Activated CD8-positive, alpha-beta T cell treated with anti-CD3 and anti-CD28 coated beads for 36 hours (primary cell): ENCODE measurements at regions not wholly inside any gene's neighbourhood (a gene's known extent, or its start where the extent isn't known, plus 50 kb on each side); places are given as distances from the start of the nearest gene placed in this dataset.

Experiments used
- ATAC-seq: fragments of 200-7000 bp; cut with Tn5 transposase; one replicate; pipeline ENCODE4 v1.10.0; 2021; ENCODE audit warnings: mild to moderate bottlenecking, moderate library complexity
- CTCF ChIA-PET: fragments of 350-600 bp; sonication (Branson Sonifier 250); formaldehyde crosslinking; loops from one replicate; lab custom pipeline; 2021; ENCODE audit warnings: antibody characterized with exemption; lab: Charles Lee
- POLR2A ChIA-PET: fragments of 350-600 bp; sonication (Branson Sonifier 250); formaldehyde crosslinking; loops from one replicate; lab custom pipeline; 2021; ENCODE audit warnings: antibody characterized with exemption; lab: Charles Lee
- DNase-seq: peaks from one replicate; pipeline ENCODE4 v3.0.0-alpha.2; 2020
- H3K27ac Mint-ChIP-seq: one replicate; pipeline ENCODE4 v1.8.0; 2021; ENCODE audit warnings: mild to moderate bottlenecking, mixed read lengths
- H3K27me3 Mint-ChIP-seq: one replicate; pipeline ENCODE4 v1.8.0; 2021; ENCODE audit warnings: mixed read lengths
- H3K36me3 Mint-ChIP-seq: one replicate; pipeline ENCODE4 v1.8.0; 2021; ENCODE audit warnings: low read depth, mixed read lengths
- H3K4me1 Mint-ChIP-seq: one replicate; pipeline ENCODE4 v1.8.0; 2021; ENCODE audit warnings: low read depth, mixed read lengths
- H3K4me3 Mint-ChIP-seq: one replicate; pipeline ENCODE4 v1.8.0; 2021; ENCODE audit warnings: mild to moderate bottlenecking, moderate library complexity, mixed read lengths
- H3K9me3 Mint-ChIP-seq: one replicate; pipeline ENCODE4 v1.8.0; 2021; ENCODE audit warnings: mixed read lengths
- CTCF ChIP-seq: fragments of 200-600 bp; IDR thresholded peaks from one replicate; pipeline ENCODE4 v1.8.0; 2022; ENCODE audit warnings: antibody characterized with exemption, mild to moderate bottlenecking
- intact Hi-C: fragments of 100-400 bp; cut with micrococcal nuclease; formaldehyde crosslinking; loops from one replicate; pipeline ENCODE4 v1.10.0; 2022

- POLR2A ChIA-PET, result no interaction called here
- CTCF ChIA-PET, result no interaction called here
These were observed 254.1 kb upstream of the TMEFF2 start for GRCh38 chr2:192448881-192449280.

GRCh38 chr2:192444286-192444838 lies 249.6 kb upstream of the TMEFF2 start:
- TF ChIP-seq CTCF, result no peak
- ATAC-seq, result no peak
- intact Hi-C loops, result no loop called here
- no peaks in the 10 kb centered on the region for H3K4me1 Mint-ChIP-seq
- no peak overlapping the region for H3K27ac Mint-ChIP-seq
- H3K9me3 Mint-ChIP-seq, result no peaks in the 10 kb centered on the region
- POLR2A ChIA-PET, result no interaction called here
- H3K36me3 Mint-ChIP-seq, result no peaks in the 10 kb centered on the region
- CTCF ChIA-PET, result no interaction called here
- DNase-seq, result no peak
- no peaks in the 10 kb centered on the region for H3K27me3 Mint-ChIP-seq
- H3K4me3 Mint-ChIP-seq, result no peak overlapping the region

More at GRCh38 chr2:192448881-192449280, 254.1 kb upstream of the TMEFF2 start:
- no peaks in the 10 kb centered on the region for H3K27me3 Mint-ChIP-seq
- ATAC-seq, result no peak
- no peak for DNase-seq
- TF ChIP-seq CTCF, result no peak
- no peak overlapping the region for H3K4me3 Mint-ChIP-seq
- no peak overlapping the region for H3K27ac Mint-ChIP-seq
- no peaks in the 10 kb centered on the region for H3K9me3 Mint-ChIP-seq
- no peaks in the 10 kb centered on the region for H3K4me1 Mint-ChIP-seq
- intact Hi-C loops, result no loop called here
- H3K36me3 Mint-ChIP-seq, result no peaks in the 10 kb centered on the region

- Mint-ChIP-seq H3K27ac (no peak overlapping the region), H3K4me1 (no peaks in the 10 kb centered on the region), H3K9me3 (no peaks in the 10 kb centered on the region), H3K27me3 (no peaks in the 10 kb centered on the region), H3K36me3 (no peaks in the 10 kb centered on the region), H3K4me3 (no peak overlapping the region)
- intact Hi-C loops, result no loop called here
- ATAC-seq (no peak), DNase-seq (no peak)
- no peak for TF ChIP-seq CTCF
- ChIA-PET CTCF (no interaction called here), POLR2A (no interaction called here)
These were observed 249.1 kb upstream of the TMEFF2 start for GRCh38 chr2:192443831-192444230.

DNA sequence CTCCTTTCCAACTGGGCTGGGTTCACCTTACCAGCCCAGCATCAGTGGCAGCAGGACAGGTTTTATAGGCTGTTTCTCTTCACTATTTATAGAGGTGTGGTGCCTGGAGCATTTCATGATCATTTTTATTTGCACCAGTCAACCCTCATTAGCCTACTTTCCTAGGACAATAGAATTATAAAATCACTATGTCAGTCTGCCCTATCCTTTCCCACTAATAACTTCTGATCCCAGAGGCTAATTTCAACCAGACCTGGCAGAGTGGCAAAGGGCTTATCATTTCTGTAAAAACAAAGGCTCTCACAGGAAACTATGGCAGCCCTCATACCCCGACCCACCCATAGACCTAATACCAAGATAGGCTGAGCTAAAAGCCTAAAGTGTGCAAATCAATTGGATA lies 243.5 kb upstream of the TMEFF2 start:
- ATAC-seq, result no peak
- no peak for TF ChIP-seq CTCF
- intact Hi-C loops, result no loop called here
- H3K4me3 Mint-ChIP-seq, result no peak overlapping the region
- no peaks in the 10 kb centered on the region for H3K4me1 Mint-ChIP-seq
- no peak for DNase-seq
- H3K27me3 Mint-ChIP-seq, result no peaks in the 10 kb centered on the region
- H3K9me3 Mint-ChIP-seq, result no peaks in the 10 kb centered on the region
- POLR2A ChIA-PET, result no interaction called here
- CTCF ChIA-PET, result no interaction called here
- H3K36me3 Mint-ChIP-seq, result no peaks in the 10 kb centered on the region
- H3K27ac Mint-ChIP-seq, result no peak overlapping the region

- POLR2A ChIA-PET, result no interaction called here
- no peak overlapping the region for H3K4me3 Mint-ChIP-seq
- CTCF ChIA-PET, result no interaction called here
- DNase-seq (no peak), ATAC-seq (no peak)
- H3K27me3 Mint-ChIP-seq, result no peaks in the 10 kb centered on the region
- TF ChIP-seq CTCF, result no peak
- no peaks in the 10 kb centered on the region for H3K9me3 Mint-ChIP-seq
- H3K27ac Mint-ChIP-seq, result no peak overlapping the region
- intact Hi-C loops, result no loop called here
- H3K4me1 Mint-ChIP-seq, result no peaks in the 10 kb centered on the region
- no peaks in the 10 kb centered on the region for H3K36me3 Mint-ChIP-seq
These were observed 242.9 kb upstream of the TMEFF2 start for GRCh38 chr2:192437653-192438052.
